ENCODE measurements at regions not wholly inside any gene's neighbourhood (a gene's known extent, or its start where the extent isn't known, plus 50 kb on each side); places are given as distances from the start of the nearest gene placed in this dataset.

DNA sequence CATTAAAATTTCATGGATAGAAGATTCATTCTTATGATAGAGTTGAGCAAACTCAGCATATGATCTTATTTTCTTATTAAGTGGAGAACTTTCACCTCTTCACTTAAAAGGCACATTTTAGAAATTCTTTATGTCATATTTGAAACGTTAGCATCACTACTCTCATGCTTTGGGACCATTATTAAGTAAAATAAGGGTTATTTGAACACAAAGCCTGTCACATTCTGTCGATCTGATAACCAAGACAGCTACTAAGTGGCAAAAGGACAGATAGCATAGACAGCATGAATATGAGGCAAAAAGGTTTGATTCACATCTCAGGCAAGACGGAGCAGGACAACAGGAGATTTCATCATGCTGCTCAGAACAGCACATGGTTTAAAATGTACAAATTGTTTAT lies 247.6 kb upstream of the ANO3 start:
- in situ Hi-C loops (cut with MboI; ENCODE audit: low pct_unique_long_range_greater_than_20kb, low sequenced_read_pairs, unreplicated experiment): no loop called here
- no peak for DNase-seq (ENCODE audit: low spot score)
- TF ChIP-seq, protein P1, sequence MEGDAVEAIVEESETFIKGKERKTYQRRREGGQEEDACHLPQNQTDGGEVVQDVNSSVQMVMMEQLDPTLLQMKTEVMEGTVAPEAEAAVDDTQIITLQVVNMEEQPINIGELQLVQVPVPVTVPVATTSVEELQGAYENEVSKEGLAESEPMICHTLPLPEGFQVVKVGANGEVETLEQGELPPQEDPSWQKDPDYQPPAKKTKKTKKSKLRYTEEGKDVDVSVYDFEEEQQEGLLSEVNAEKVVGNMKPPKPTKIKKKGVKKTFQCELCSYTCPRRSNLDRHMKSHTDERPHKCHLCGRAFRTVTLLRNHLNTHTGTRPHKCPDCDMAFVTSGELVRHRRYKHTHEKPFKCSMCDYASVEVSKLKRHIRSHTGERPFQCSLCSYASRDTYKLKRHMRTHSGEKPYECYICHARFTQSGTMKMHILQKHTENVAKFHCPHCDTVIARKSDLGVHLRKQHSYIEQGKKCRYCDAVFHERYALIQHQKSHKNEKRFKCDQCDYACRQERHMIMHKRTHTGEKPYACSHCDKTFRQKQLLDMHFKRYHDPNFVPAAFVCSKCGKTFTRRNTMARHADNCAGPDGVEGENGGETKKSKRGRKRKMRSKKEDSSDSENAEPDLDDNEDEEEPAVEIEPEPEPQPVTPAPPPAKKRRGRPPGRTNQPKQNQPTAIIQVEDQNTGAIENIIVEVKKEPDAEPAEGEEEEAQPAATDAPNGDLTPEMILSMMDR (IDR thresholded peaks at IDR 0.05; ENCODE audit: extremely low read depth, insufficient read depth, missing control alignments): no peak

DNA sequence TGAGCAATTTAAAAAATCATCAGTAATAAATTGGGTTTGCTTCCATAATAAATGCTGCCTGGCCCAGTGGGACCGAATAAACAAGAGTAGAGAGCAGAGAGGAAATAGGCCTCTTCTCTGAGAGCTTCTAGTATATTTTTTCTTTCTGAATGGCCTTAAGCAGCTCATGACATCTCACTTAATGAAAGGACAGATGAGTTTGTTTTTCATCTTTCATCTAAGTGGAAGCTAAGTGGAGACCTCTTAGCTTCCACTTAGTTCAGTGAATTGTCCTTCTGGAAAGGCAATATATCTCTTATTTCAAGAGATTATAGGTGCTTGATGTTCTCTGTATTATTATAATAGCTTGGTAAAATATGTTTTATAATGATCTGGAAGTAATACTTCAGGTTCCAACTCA lies 245.9 kb upstream of the ANO3 start:
- no peak for DNase-seq (ENCODE audit: low spot score)
- TF ChIP-seq, protein P1 (IDR thresholded peaks at IDR 0.05; ENCODE audit: extremely low read depth, insufficient read depth, missing control alignments): no peak
- in situ Hi-C loops (cut with MboI; ENCODE audit: low pct_unique_long_range_greater_than_20kb, low sequenced_read_pairs, unreplicated experiment): no loop called here

DNA sequence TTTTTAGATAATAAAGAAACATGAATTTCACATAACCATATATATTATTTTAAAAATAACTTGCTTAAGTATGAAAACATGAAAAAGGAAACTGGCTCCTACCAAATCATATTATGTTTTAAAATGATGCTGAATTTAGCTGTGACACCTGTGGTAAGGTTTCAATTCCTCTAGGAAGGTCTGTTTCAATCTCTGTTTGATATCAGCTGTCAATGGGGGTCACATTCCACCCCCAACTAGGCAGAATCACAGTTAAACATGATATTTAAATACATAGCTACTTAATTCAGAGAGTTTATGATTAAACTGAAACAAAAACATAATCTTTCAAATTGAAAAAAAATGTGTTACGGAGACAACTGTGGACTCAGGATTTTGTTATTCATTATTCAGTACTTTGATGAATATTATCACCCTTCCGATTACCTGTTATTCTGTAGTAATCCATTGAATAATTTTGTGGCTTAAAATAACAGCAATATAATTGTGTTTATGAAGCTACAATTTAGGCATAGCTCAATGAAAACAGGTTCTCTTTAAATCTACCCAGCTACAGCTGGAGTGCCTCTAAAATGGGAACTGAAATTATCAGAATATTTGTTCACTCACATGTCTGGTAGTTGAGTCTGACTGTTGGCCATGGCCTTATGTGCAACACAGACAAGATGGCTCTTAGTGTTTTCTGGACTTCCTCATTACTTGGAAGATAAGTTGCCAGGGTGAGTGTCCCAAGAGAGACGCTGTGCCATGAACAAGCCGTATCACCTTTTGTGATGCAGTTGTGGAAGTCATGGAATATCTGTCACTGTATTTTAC lies 244.6 kb upstream of the ANO3 start:
- in situ Hi-C loops (cut with MboI; ENCODE audit: low pct_unique_long_range_greater_than_20kb, low sequenced_read_pairs, unreplicated experiment): no loop called here
- TF ChIP-seq, protein P1 (IDR thresholded peaks at IDR 0.05; ENCODE audit: extremely low read depth, insufficient read depth, missing control alignments): no peak
- DNase-seq (ENCODE audit: low spot score): peak; percentile 25

DNA sequence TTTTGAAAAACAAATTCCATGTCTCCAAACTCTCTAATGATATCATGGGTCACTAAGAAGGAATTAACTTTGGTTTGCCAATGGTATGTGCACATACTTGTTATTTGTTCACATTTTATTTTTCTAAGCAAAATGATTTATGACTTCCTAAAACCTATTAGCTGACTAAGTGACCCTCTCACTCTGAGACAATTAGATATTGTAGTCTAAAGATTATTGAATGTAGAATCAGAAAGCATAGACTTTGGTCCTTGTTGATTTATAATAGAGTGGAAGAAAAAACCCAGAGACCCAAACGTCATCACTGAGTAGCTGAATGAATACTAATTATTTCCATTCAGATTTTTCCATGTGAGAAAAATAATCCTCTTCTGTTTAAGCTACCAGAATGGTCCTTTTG lies 243.5 kb upstream of the ANO3 start:
- TF ChIP-seq, protein P1 (IDR thresholded peaks at IDR 0.05; ENCODE audit: extremely low read depth, insufficient read depth, missing control alignments): no peak
- DNase-seq (ENCODE audit: low spot score): no peak
- in situ Hi-C loops (cut with MboI; ENCODE audit: low pct_unique_long_range_greater_than_20kb, low sequenced_read_pairs, unreplicated experiment): no loop called here

DNA sequence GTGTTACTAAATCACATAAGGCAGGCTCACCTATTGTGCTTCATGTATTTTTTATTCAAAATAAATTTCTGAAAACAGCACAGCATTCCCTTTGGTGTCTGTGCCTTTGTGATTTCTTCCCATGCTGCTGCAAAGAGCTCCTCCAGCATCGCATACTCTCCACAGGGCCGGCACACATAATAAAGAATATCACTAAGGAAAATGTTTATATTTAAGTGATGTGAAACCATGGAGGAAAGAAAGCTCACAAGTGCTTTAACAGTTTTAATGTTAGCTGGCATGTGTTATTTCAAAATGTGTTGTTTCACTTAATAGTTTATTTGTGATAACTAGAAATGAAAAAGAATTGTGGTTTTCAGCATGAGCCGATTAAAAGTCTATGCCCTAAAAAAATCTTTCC lies 241.3 kb upstream of the ANO3 start:
- in situ Hi-C loops (cut with MboI; ENCODE audit: low pct_unique_long_range_greater_than_20kb, low sequenced_read_pairs, unreplicated experiment): no loop called here
- DNase-seq (ENCODE audit: low spot score): no peak
- TF ChIP-seq, protein P1 (IDR thresholded peaks at IDR 0.05; ENCODE audit: extremely low read depth, insufficient read depth, missing control alignments): no peak

DNA sequence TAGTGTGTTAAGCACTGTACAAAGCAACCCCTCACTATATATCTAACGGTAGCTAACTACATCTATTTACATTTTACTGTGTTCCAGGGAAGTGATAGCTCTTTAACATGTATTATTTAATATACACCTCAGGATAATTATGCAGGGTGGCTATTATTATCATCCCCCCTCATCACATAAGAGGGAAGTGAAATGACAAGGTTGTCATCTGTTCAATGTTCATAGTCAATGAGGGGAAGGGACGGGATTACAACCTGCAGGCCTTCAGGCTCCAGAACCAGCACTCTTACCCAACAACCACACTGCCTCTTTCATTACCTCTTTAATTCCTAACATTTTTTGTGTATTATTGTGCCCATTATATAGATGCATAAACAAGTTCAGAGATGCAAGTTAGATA lies 238.7 kb upstream of the ANO3 start:
- in situ Hi-C loops (cut with MboI; ENCODE audit: low pct_unique_long_range_greater_than_20kb, low sequenced_read_pairs, unreplicated experiment): no loop called here

More for the DNA sequence above, 238.7 kb upstream of the ANO3 start:
- DNase-seq (ENCODE audit: low spot score): no peak
- TF ChIP-seq, protein P1 (IDR thresholded peaks at IDR 0.05; ENCODE audit: extremely low read depth, insufficient read depth, missing control alignments): no peak
